ENCODE measurements at regions not wholly inside any gene's neighbourhood (a gene's known extent, or its start where the extent isn't known, plus 50 kb on each side); places are given as distances from the start of the nearest gene placed in this dataset.

GRCh38 chr16:86998196-86999001 is 318.8 kb downstream of the C16orf95 start:
- Histone ChIP-seq H3K4me3 (ENCODE audit: low read depth in 1 of 2, low read length in 1 of 2) (no peak overlapping the region), H3K36me3 (no peaks in the 10 kb centered on the region), H3K9me3 (no peaks in the 10 kb centered on the region), H3K27me3 (peaks cover 10% of the 10 kb centered on the region), H3K4me1 (ENCODE audit: control insufficient read depth in 1 of 2, insufficient read depth in 1 of 2, low read depth in 1 of 2, low read length in 1 of 2) (peaks cover 22 to 33% of the 10 kb centered on the region in 2 experiments), H3K27ac (no peak overlapping the region)
- no peak for TF ChIP-seq CTCF (IDR thresholded peaks at IDR 0.05)

GRCh38 chr16:87000001-87000400 is 317.2 kb downstream of the C16orf95 start:
- no peaks in the 10 kb centered on the region for H3K36me3 ChIP-seq
- H3K9me3 ChIP-seq, result no peaks in the 10 kb centered on the region
- no peak overlapping the region for H3K4me3 ChIP-seq (ENCODE audit: low read depth in 1 of 2, low read length in 1 of 2)
- TF ChIP-seq CTCF (IDR thresholded peaks at IDR 0.05), result no peak
- peaks cover 6 to 17% of the 10 kb centered on the region in 2 experiments for H3K4me1 ChIP-seq (ENCODE audit: control insufficient read depth in 1 of 2, insufficient read depth in 1 of 2, low read depth in 1 of 2, low read length in 1 of 2)
- H3K27me3 ChIP-seq, result peaks cover 6% of the 10 kb centered on the region
- no peak overlapping the region for H3K27ac ChIP-seq

GRCh38 chr16:87002717-87003413 is 314.3 kb downstream of the C16orf95 start:
- H3K27ac ChIP-seq, result no peak overlapping the region
- no peak overlapping the region for H3K4me3 ChIP-seq (ENCODE audit: low read depth in 1 of 2, low read length in 1 of 2)
- H3K4me1 ChIP-seq (ENCODE audit: control insufficient read depth in 1 of 2, insufficient read depth in 1 of 2, low read depth in 1 of 2, low read length in 1 of 2), result peaks cover 0 to 8% of the 10 kb centered on the region in 2 experiments
- H3K36me3 ChIP-seq, result no peaks in the 10 kb centered on the region
- no peaks in the 10 kb centered on the region for H3K9me3 ChIP-seq
- H3K27me3 ChIP-seq, result peaks cover 6% of the 10 kb centered on the region
- TF ChIP-seq CTCF (IDR thresholded peaks at IDR 0.05), result no peak

GRCh38 chr16:87003414-87003755 is 313.8 kb downstream of the C16orf95 start:
- Histone ChIP-seq H3K36me3 (no peaks in the 10 kb centered on the region), H3K9me3 (no peaks in the 10 kb centered on the region), H3K4me1 (ENCODE audit: control insufficient read depth in 1 of 2, insufficient read depth in 1 of 2, low read depth in 1 of 2, low read length in 1 of 2) (peaks cover 0 to 6% of the 10 kb centered on the region in 2 experiments), H3K27ac (no peak overlapping the region), H3K27me3 (peaks cover 6% of the 10 kb centered on the region), H3K4me3 (ENCODE audit: low read depth in 1 of 2, low read length in 1 of 2) (no peak overlapping the region)
- TF ChIP-seq CTCF (IDR thresholded peaks at IDR 0.05), result no peak

GRCh38 chr16:87006021-87006420 is 311.2 kb downstream of the C16orf95 start:
- TF ChIP-seq CTCF (IDR thresholded peaks at IDR 0.05), result no peak
- no peaks in the 10 kb centered on the region for H3K4me1 ChIP-seq (ENCODE audit: control insufficient read depth in 1 of 2, insufficient read depth in 1 of 2, low read depth in 1 of 2, low read length in 1 of 2)
- no peaks in the 10 kb centered on the region for H3K9me3 ChIP-seq
- H3K36me3 ChIP-seq, result no peaks in the 10 kb centered on the region
- H3K4me3 ChIP-seq (ENCODE audit: low read depth in 1 of 2, low read length in 1 of 2), result no peak overlapping the region
- H3K27me3 ChIP-seq, result no peaks in the 10 kb centered on the region
- no peak overlapping the region for H3K27ac ChIP-seq

Measured in neutrophil (primary cell).